ENCODE measurements at regions not wholly inside any gene's neighbourhood (a gene's known extent, or its start where the extent isn't known, plus 50 kb on each side); places are given as distances from the start of the nearest gene placed in this dataset.

- Histone ChIP-seq H3K9me3 (no peaks in the 10 kb centered on the region), H3K9ac (no peak overlapping the region), H3F3A (replicated peaks; ENCODE audit: insufficient read depth) (no peaks in the 10 kb centered on the region), H3K4me2 (no peak overlapping the region), H3K9me2 (no peaks in the 10 kb centered on the region), H3K79me2 (ENCODE audit: insufficient read depth) (no peaks in the 10 kb centered on the region), H3K27ac (ENCODE audit: low read depth in 2 of 2, low read length in 1 of 2) (no peak overlapping the region), H3K4me3 (ENCODE audit: low read depth in 2 of 2, low read length in 1 of 2) (no peak overlapping the region), H3K27me3 (ENCODE audit: insufficient read depth) (no peaks in the 10 kb centered on the region), H3K4me1 (ENCODE audit: control insufficient read depth in 1 of 2, insufficient read depth in 2 of 2, low read depth in 1 of 2, low read length in 1 of 2) (no peaks in the 10 kb centered on the region), H4K20me1 (ENCODE audit: insufficient read depth) (no peaks in the 10 kb centered on the region), H2AFZ (ENCODE audit: low read depth) (no peak overlapping the region), H3K36me3 (replicated peaks in 1 of 2; ENCODE audit: control insufficient read depth in 1 of 2, insufficient read depth in 2 of 2, low read length in 1 of 2) (no peaks in the 10 kb centered on the region)
- TF ChIP-seq CTCF (IDR thresholded peaks at IDR 0.05) (peak; percentile 32; the same call in 1 of the 2 replicates), RCOR1 (IDR thresholded peaks at IDR 0.05; ENCODE audit: low read length) (no peak)
- WGBS (ENCODE audit: low lambda C conversion rate) = 36% methylated on average over 4 of the region's 4 CpGs
- no peak for DNase-seq
- POLR2A ChIA-PET = no interaction called here
- CTCF ChIA-PET = no interaction called here
Observed at GRCh38 chr9:7479300-7479699, 320.3 kb downstream of the DMAC1 start.

GRCh38 chr9:7478646-7479045 lies 320.9 kb downstream of the DMAC1 start:
- no peaks in the 10 kb centered on the region for H3K9me3 ChIP-seq
- POLR2A ChIA-PET = no interaction called here
- H2AFZ ChIP-seq (ENCODE audit: low read depth) = no peak overlapping the region
- H3K79me2 ChIP-seq (ENCODE audit: insufficient read depth) = no peaks in the 10 kb centered on the region
- no peak for TF ChIP-seq MEF2A (IDR thresholded peaks at IDR 0.05; ENCODE audit: borderline replicate concordance, low read depth)
- no peak for TF ChIP-seq IRF3 (IDR thresholded peaks at IDR 0.05; ENCODE audit: low read depth, low read length)
- TF ChIP-seq TAF1 (IDR thresholded peaks at IDR 0.05; ENCODE audit: borderline replicate concordance, low read depth, low read length) = no peak
- H3K4me2 ChIP-seq = no peak overlapping the region
- no peak overlapping the region for H3K27ac ChIP-seq (ENCODE audit: low read depth in 2 of 2, low read length in 1 of 2)
- H3F3A ChIP-seq (replicated peaks; ENCODE audit: insufficient read depth) = no peaks in the 10 kb centered on the region
- H3K36me3 ChIP-seq (replicated peaks in 1 of 2; ENCODE audit: control insufficient read depth in 1 of 2, insufficient read depth in 2 of 2, low read length in 1 of 2) = no peaks in the 10 kb centered on the region
- 67% methylated on average over 2 of the region's 2 CpGs for WGBS (ENCODE audit: low lambda C conversion rate)
- no peak for DNase-seq
- H3K4me1 ChIP-seq (ENCODE audit: control insufficient read depth in 1 of 2, insufficient read depth in 2 of 2, low read depth in 1 of 2, low read length in 1 of 2) = no peaks in the 10 kb centered on the region
- no peaks in the 10 kb centered on the region for H3K9me2 ChIP-seq
- no peaks in the 10 kb centered on the region for H3K27me3 ChIP-seq (ENCODE audit: insufficient read depth)
- no peak overlapping the region for H3K4me3 ChIP-seq (ENCODE audit: low read depth in 2 of 2, low read length in 1 of 2)
- CTCF ChIA-PET = no interaction called here
- H3K9ac ChIP-seq = no peak overlapping the region
- no peaks in the 10 kb centered on the region for H4K20me1 ChIP-seq (ENCODE audit: insufficient read depth)

- Histone ChIP-seq H4K20me1 (ENCODE audit: insufficient read depth) (no peaks in the 10 kb centered on the region), H3K4me2 (no peak overlapping the region), H3K36me3 (replicated peaks in 1 of 2; ENCODE audit: control insufficient read depth in 1 of 2, insufficient read depth in 2 of 2, low read length in 1 of 2) (no peaks in the 10 kb centered on the region), H3K4me1 (ENCODE audit: control insufficient read depth in 1 of 2, insufficient read depth in 2 of 2, low read depth in 1 of 2, low read length in 1 of 2) (no peaks in the 10 kb centered on the region), H3K27ac (ENCODE audit: low read depth in 2 of 2, low read length in 1 of 2) (no peak overlapping the region), H3K9ac (no peak overlapping the region), H3F3A (replicated peaks; ENCODE audit: insufficient read depth) (no peaks in the 10 kb centered on the region), H3K9me3 (no peaks in the 10 kb centered on the region), H3K9me2 (no peaks in the 10 kb centered on the region), H3K79me2 (ENCODE audit: insufficient read depth) (no peaks in the 10 kb centered on the region), H3K27me3 (ENCODE audit: insufficient read depth) (no peaks in the 10 kb centered on the region), H3K4me3 (ENCODE audit: low read depth in 2 of 2, low read length in 1 of 2) (no peak overlapping the region), H2AFZ (ENCODE audit: low read depth) (no peak overlapping the region)
- TF ChIP-seq CTCF (IDR thresholded peaks at IDR 0.05) (no peak), ZBTB33 (IDR thresholded peaks at IDR 0.05; ENCODE audit: borderline replicate concordance, low read depth) (no peak), JUND (IDR thresholded peaks at IDR 0.05) (no peak), RXRA (IDR thresholded peaks at IDR 0.05; ENCODE audit: borderline replicate concordance, low read depth) (no peak), YY1 (IDR thresholded peaks at IDR 0.05; ENCODE audit: low read depth) (no peak), MXI1 (IDR thresholded peaks at IDR 0.05; ENCODE audit: low read depth, low read length) (no peak), ELF1 (IDR thresholded peaks at IDR 0.05) (no peak), POLR2AphosphoS5 (IDR thresholded peaks at IDR 0.05; ENCODE audit: low read depth, low read length) (no peak)
- ChIA-PET POLR2A (no interaction called here), CTCF (interaction anchor here (0.7 to 0.9 kb wide), 2 partner anchors 31 to 543 kb away, joined by 3 to 4 read pairs; no protein-coding TSS in a partner anchor)
- WGBS (ENCODE audit: low lambda C conversion rate) = 43% methylated on average over 2 of the region's 2 CpGs
- DNase-seq = no peak
Observed at GRCh38 chr9:7467186-7467585, 332.4 kb downstream of the DMAC1 start.

All from SK-N-SH (cell line).